HG02885 (cell line): ENCODE measurements at regions not wholly inside any gene's neighbourhood (a gene's known extent, or its start where the extent isn't known, plus 50 kb on each side); places are given as distances from the start of the nearest gene placed in this dataset.

ENCODE experiments used
- ATAC-seq: cut with Tn5 transposase; IDR thresholded peaks from one replicate; pipeline ENCODE4 v1.9.1; 2021; ENCODE audit warnings: mild to moderate bottlenecking; ENCODE audit not compliant: unreplicated experiment, poor library complexity

GRCh38 chr13:63005625-63006024 is 1590.0 kb upstream of the PCDH20 start:
- no peak for ATAC-seq

DNA sequence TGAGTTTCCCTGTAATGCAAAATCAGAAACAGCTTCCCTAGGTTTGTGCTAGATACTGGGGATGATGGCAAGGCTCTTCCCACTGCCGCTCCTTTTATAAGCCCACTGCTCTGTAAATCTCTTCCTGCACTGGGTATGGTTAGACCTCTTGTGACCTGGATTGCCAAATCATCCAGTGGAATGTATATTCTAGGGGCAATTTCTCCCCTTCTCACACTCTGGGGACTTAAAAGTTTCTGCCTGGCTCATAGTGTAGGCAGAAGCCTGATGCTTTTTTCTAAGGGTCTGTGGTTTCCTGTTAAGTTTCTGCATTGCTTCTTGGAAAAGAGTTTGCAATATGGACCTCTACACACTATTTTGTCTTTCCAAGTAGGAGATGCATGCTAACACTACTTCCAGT is 1582.0 kb upstream of the PCDH20 start:
- no peak for ATAC-seq

- ATAC-seq: no peak
Observed at GRCh38 chr13:62997038-62997599, 1581.5 kb upstream of the PCDH20 start.

DNA sequence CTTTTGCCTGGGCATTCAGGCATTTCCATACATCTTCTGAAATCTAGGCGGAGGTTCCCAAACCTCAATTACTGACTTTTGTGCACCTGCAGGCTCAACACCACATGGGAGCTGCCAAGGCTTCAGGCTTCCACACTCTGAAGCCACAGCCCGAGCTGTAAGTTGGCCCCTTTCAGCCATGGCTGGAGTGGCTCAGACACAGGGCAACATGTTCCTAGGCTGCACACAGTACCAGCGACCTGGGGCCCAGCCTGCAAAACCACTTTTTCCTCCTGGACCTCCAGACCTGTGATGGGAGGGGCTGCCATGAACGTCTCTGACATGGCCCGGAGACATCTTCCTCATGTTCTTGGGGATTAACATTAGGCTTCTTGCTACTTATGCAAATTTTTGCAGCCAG is 1558.2 kb upstream of the PCDH20 start:
- ATAC-seq: no peak

- ATAC-seq: no peak
Observed at GRCh38 chr13:62964522-62964921, 1548.9 kb upstream of the PCDH20 start.

DNA sequence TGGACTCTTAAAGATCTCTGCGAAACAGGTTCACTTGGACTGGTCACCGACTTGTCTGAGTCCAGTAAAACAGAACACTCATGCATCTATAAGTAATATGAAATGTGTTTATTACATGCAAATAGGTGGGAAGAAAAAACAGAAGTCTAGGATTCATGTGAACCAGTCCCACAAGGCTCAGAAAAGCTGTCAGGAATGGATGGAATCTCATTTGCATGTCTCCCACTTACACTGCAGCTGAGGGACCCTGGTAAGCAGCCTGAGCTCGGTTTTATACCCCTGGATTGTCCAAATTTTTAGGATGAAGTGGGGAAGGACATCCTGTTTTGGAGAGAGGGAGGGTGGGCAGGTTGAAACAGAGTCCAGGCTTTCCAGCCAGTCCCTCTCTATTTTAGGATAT is 1545.1 kb upstream of the PCDH20 start:
- no peak for ATAC-seq

DNA sequence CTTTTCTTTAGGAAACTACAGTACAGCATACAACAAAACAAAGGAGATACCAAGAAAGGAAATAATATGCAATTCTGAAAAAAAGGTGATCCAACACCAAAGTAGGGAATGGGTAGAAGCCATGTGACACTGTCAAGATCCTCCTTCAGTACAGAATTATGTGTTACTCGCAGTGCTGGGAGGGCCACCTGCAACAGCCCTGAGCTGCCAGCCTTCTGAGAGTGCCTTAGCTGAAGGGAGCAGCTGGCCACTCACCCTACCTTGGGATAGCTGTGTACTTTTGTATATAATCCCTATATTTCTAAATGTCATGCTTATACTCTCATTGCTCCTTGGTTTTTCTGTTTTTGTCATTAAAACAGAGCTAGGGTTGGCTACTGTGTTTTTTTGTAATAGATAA is 1518.2 kb upstream of the PCDH20 start:
- no peak for ATAC-seq

GRCh38 chr13:62932256-62932883 is 1516.7 kb upstream of the PCDH20 start:
- no peak for ATAC-seq

DNA sequence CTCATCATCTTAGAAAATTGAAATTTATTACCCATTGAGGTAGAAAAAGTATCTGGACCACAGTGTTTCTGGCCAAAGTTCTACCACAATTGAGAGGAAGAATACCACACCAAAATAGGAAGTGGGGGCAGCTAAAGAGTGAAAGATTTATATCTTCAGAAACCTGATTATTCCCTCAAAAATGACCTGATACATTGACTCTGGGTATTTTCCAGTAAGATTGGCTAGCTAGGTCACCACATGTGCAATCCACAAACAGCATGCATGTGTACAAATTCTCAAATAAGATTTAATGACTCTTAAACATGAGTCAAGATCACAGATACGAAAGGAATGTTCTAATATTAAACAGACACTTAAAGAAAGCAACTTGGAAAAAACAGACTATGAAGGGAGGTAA is 1516.2 kb upstream of the PCDH20 start:
- no peak for ATAC-seq

GRCh38 chr13:62924395-62924794 is 1508.7 kb upstream of the PCDH20 start:
- ATAC-seq: no peak

GRCh38 chr13:62920159-62920558 is 1504.5 kb upstream of the PCDH20 start:
- no peak for ATAC-seq

DNA sequence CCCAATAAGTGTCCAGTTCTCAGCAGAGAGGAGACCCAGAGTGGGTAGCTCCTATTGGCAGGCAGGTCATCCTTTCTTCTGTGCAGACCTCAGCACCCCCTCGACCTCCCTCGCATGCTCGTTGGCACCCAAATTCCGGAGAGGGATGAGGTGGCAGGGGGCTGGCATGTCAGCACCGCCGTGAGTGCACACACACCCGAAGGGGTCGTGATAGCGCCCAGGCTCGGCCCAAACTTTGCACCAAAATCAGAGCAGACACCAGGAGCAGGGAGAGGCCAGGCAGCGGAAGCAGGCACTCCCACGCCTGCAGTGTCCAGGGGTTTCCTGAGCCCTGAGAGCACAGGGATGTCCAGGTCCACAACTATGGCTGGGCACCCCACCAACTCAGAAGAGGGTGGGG is 1503.8 kb upstream of the PCDH20 start:
- no peak for ATAC-seq

DNA sequence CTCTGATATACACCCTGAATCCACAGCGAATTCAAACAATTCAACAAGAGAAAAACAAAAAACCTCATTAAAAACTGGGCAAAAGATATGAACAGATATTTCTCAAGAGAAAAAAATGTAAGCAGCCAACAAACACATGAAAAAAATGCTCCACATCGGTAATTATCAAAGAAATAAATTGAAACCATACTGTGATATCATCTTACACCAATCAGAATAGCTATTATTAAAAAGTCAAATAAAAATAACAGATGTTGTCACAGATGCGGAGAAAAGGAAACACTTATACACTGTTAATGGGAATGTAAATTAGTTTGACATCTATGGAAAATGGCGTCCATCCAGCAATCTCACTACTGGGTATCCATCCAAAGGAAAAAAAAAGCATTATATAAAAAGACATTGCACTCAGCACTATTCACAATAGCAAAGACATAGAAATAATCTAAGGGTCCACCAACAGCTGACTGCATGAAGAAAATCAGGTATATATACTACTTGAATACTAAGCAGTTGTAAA is 1495.0 kb upstream of the PCDH20 start:
- no peak for ATAC-seq

- no peak for ATAC-seq
Observed at GRCh38 chr13:62908321-62908720, 1492.7 kb upstream of the PCDH20 start.

DNA sequence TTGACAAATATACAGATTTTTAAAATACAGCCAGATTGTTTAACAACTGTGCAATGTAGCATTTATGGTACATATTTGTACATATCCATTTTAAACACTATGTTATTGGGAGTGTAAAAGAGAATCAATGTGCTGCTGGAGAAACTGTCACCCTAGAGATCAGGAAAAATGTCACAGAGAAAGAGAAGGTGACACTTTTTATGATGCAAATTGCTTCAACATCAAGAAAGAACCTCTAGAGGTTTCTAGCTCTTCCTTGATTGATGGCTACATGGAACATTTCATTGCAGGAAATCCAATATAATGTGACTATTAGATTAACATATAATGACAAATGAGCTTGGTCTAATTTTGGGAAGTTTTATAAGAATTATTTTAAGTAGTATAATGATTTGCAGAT is 1491.2 kb upstream of the PCDH20 start:
- no peak for ATAC-seq

- no peak for ATAC-seq
Observed at GRCh38 chr13:62906469-62906868, 1490.8 kb upstream of the PCDH20 start.

- no peak for ATAC-seq
Observed at GRCh38 chr13:62887046-62887445, 1471.4 kb upstream of the PCDH20 start.

GRCh38 chr13:62879071-62879470 is 1463.4 kb upstream of the PCDH20 start:
- ATAC-seq: no peak

DNA sequence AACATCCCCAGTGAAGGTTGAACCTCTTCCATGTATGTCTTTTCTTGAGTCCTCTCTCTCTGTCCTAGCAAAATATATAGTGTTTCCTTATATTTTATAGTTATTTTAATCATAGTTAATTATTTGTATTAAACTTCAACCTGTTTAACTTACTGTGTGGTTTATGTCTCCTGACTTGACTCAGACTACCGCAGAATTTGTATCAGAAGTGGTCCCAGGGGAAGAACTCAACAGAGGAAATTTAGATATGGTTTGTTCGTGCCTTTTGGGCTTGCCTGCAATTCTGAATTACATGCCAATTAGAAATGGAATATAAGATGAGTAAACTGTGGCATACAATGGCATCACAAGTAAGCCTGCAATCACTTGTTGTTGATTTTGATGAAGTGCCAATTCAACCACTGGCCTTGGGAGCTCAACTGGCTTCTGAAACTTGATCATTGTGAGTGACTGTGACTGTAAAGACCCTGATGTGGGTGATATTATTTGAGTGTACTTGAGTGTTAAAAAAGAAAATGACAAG is 1459.5 kb upstream of the PCDH20 start:
- no peak for ATAC-seq

- no peak for ATAC-seq
Observed at GRCh38 chr13:62850331-62850730, 1434.7 kb upstream of the PCDH20 start.

DNA sequence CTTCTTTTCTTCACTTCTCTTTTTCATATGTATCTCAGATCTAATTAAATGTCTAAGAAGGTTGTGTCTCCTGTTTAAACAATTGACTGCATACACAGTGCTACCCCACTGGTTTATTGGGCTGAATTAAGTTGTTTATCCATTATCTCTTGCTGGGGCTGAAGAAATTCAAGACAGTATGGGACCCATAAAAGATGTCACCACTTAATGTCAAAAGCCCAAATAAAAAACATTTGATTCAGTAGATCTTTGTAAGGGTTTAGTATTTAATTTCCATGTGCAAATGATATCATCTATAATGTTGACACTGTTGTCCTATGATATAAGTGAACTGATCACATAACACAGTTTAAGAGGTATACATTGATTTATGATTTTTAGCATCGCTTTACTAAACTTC is 1431.9 kb upstream of the PCDH20 start:
- no peak for ATAC-seq

DNA sequence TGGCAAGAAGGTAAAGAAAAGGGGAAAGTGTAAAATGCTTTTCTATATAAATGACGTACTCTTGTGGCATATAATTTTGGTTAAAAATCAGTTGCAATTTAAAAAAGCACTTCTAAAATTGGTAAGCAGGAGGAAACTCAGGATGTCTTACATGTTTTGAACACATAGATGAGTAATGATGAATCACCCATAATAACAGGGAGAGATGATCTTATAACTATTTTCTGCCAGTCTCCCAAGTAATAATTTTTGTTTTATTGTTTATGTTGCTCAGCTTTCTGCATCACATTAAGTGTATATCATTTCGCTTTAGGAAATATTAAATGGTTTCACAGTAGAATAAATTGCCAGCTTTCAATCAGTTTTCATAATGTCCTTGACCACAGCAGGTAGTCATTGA is 1430.7 kb upstream of the PCDH20 start:
- ATAC-seq: no peak
